ENCODE measurements at regions not wholly inside any gene's neighbourhood (a gene's known extent, or its start where the extent isn't known, plus 50 kb on each side); places are given as distances from the start of the nearest gene placed in this dataset.
"Not testable (repeated sequence)": the region's sequence is repeated elsewhere in the genome, so short reads cannot be mapped to it uniquely, and the experiment has no call there.

DNA sequence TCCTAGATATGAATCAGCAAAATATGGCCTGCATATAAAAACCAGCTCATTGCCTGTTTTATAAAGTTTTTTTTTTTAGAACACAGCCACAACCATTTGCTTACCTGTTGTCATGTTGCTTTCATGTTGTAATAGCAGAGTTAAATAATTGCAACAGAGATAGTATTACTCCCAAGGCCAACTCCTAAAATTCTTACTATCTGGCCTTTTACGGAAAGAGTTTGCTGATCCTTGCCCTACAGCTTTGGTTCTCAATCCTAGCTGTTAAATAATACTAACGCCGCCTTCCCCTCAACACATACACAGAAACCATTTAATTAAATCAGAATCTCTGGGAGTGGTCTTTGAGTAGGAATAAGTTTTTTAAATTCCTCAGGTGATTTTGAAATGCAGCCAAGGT is 231.3 kb upstream of the TET2 start:
- H3K4me3 Mint-ChIP-seq, result no peak overlapping the region
- H3K27me3 Mint-ChIP-seq, result peaks cover 0 to 5% of the 10 kb centered on the region in 2 donors
- ChIA-PET CTCF (interaction anchor here in 1 of 2 donors (0.6 kb wide), 1 partner anchor 758 kb away, joined by 3 read pairs; no protein-coding TSS in a partner anchor), POLR2A (no interaction called here)
- no peaks in the 10 kb centered on the region for H3K27me3 ChIP-seq (replicated peaks in 1 of 2; ENCODE audit: control insufficient read depth in 2 of 2, extremely low read depth in 1 of 2, insufficient read depth in 2 of 2, low read length in 1 of 2)
- no peak overlapping the region for H3K27ac ChIP-seq (ENCODE audit: low read length)
- H3K9me3 ChIP-seq, result no peaks in the 10 kb centered on the region
- H3K4me1 Mint-ChIP-seq, result peaks cover 7 to 10% (median 9%) of the 10 kb centered on the region in 3 donors
- no peak overlapping the region for H3K4me3 ChIP-seq (ENCODE audit: control insufficient read depth in 1 of 2, extremely low read depth in 1 of 2, low read length in 1 of 2)
- no peaks in the 10 kb centered on the region for H3K36me3 Mint-ChIP-seq
- H3K36me3 ChIP-seq (ENCODE audit: control insufficient read depth in 2 of 2, extremely low read depth in 1 of 2, insufficient read depth in 1 of 2, low read length in 1 of 2), result no peaks in the 10 kb centered on the region
- ATAC-seq (replicated peaks in 1 of 4) (no peak), DNase-seq (no peak)
- no peaks in the 10 kb centered on the region for H3K4me1 ChIP-seq (ENCODE audit: control insufficient read depth in 1 of 2, extremely low read depth in 1 of 2, insufficient read depth in 2 of 2, low read length in 2 of 2)
- H3K27ac Mint-ChIP-seq, result no peak overlapping the region
- no CpG with 5 or more reads among the region's 3 CpGs for WGBS (ENCODE audit: insufficient coverage)
- H3K9me3 Mint-ChIP-seq, result peaks cover 0 to 3% (median 0%) of the 10 kb centered on the region in 3 donors

- Mint-ChIP-seq H3K4me3 (no peak overlapping the region), H3K4me1 (peaks cover 8 to 12% (median 11%) of the 10 kb centered on the region in 3 donors), H3K36me3 (no peaks in the 10 kb centered on the region), H3K27ac (no peak overlapping the region), H3K9me3 (peaks cover 0 to 3% (median 0%) of the 10 kb centered on the region in 3 donors), H3K27me3 (peaks cover 0 to 5% of the 10 kb centered on the region in 2 donors)
- POLR2A ChIA-PET, result no interaction called here
- 75% methylated on average over 1 of the region's 3 CpGs for WGBS (ENCODE audit: insufficient coverage)
- Histone ChIP-seq H3K27me3 (replicated peaks in 1 of 2; ENCODE audit: control insufficient read depth in 2 of 2, extremely low read depth in 1 of 2, insufficient read depth in 2 of 2, low read length in 1 of 2) (no peaks in the 10 kb centered on the region), H3K4me3 (ENCODE audit: control insufficient read depth in 1 of 2, extremely low read depth in 1 of 2, low read length in 1 of 2) (no peak overlapping the region), H3K4me1 (ENCODE audit: control insufficient read depth in 1 of 2, extremely low read depth in 1 of 2, insufficient read depth in 2 of 2, low read length in 2 of 2) (no peaks in the 10 kb centered on the region), H3K9me3 (no peaks in the 10 kb centered on the region), H3K27ac (ENCODE audit: low read length) (no peak overlapping the region), H3K36me3 (ENCODE audit: control insufficient read depth in 2 of 2, extremely low read depth in 1 of 2, insufficient read depth in 1 of 2, low read length in 1 of 2) (no peaks in the 10 kb centered on the region)
- ATAC-seq (replicated peaks in 1 of 4) (no peak), DNase-seq (no peak)
- CTCF ChIA-PET, result interaction anchor here in 1 of 2 donors (0.6 kb wide), 1 partner anchor 758 kb away, joined by 3 read pairs; no protein-coding TSS in a partner anchor
Observed at GRCh38 chr4:104915864-104916263, 230.8 kb upstream of the TET2 start.

- Mint-ChIP-seq H3K27me3 (no peaks in the 10 kb centered on the region), H3K36me3 (no peaks in the 10 kb centered on the region), H3K4me1 (peaks cover 8 to 12% (median 11%) of the 10 kb centered on the region in 3 donors), H3K9me3 (no peaks in the 10 kb centered on the region), H3K27ac (no peak overlapping the region), H3K4me3 (no peak overlapping the region)
- Histone ChIP-seq H3K27ac (ENCODE audit: low read length) (no peak overlapping the region), H3K36me3 (ENCODE audit: control insufficient read depth in 2 of 2, extremely low read depth in 1 of 2, insufficient read depth in 1 of 2, low read length in 1 of 2) (no peaks in the 10 kb centered on the region), H3K4me1 (ENCODE audit: control insufficient read depth in 1 of 2, extremely low read depth in 1 of 2, insufficient read depth in 2 of 2, low read length in 2 of 2) (no peaks in the 10 kb centered on the region), H3K4me3 (ENCODE audit: control insufficient read depth in 1 of 2, extremely low read depth in 1 of 2, low read length in 1 of 2) (no peak overlapping the region), H3K27me3 (replicated peaks in 1 of 2; ENCODE audit: control insufficient read depth in 2 of 2, extremely low read depth in 1 of 2, insufficient read depth in 2 of 2, low read length in 1 of 2) (no peaks in the 10 kb centered on the region), H3K9me3 (no peaks in the 10 kb centered on the region)
- CTCF ChIA-PET, result interaction anchor here in 1 of 2 donors (0.6 to 0.7 kb wide), 2 partner anchors 26 to 363 kb away, joined by 3 read pairs; no protein-coding TSS in a partner anchor
- DNase-seq, result no peak
- no peak for ATAC-seq (replicated peaks in 1 of 4)
- POLR2A ChIA-PET, result interaction anchor here in 1 of 2 donors (0.7 kb wide), 1 partner anchor 123 kb away, joined by 4 read pairs; no protein-coding TSS in a partner anchor
Observed at GRCh38 chr4:104919406-104919805, 227.3 kb upstream of the TET2 start.

- WGBS (ENCODE audit: insufficient coverage), result 93% methylated on average over 6 of the region's 7 CpGs
- H3K27me3 Mint-ChIP-seq, result peaks cover 0 to 1% of the 10 kb centered on the region in 2 donors
- H3K27me3 ChIP-seq (replicated peaks in 1 of 2; ENCODE audit: control insufficient read depth in 2 of 2, extremely low read depth in 1 of 2, insufficient read depth in 2 of 2, low read length in 1 of 2), result peaks cover 0 to 2% of the 10 kb centered on the region in 2 experiments
- no peaks in the 10 kb centered on the region for H3K36me3 ChIP-seq (ENCODE audit: control insufficient read depth in 2 of 2, extremely low read depth in 1 of 2, insufficient read depth in 1 of 2, low read length in 1 of 2)
- H3K9me3 ChIP-seq, result no peaks in the 10 kb centered on the region
- peaks cover 3 to 16% (median 3%) of the 10 kb centered on the region in 3 donors for H3K9me3 Mint-ChIP-seq
- DNase-seq, result peak in 1 of 35 experiments; percentile 2
- peaks cover 26 to 40% (median 39%) of the 10 kb centered on the region in 3 donors for H3K4me1 Mint-ChIP-seq
- peak overlapping the region in 1 of 3 donors; percentile 79 for H3K4me3 Mint-ChIP-seq
- peaks cover 3% of the 10 kb centered on the region for H3K36me3 Mint-ChIP-seq
- H3K27ac Mint-ChIP-seq, result peak overlapping the region; percentile 79 to 84
- H3K4me1 ChIP-seq (ENCODE audit: control insufficient read depth in 1 of 2, extremely low read depth in 1 of 2, insufficient read depth in 2 of 2, low read length in 2 of 2), result peaks cover 5 to 15% of the 10 kb centered on the region in 2 experiments
- peak in 3 of 4 experiments; percentile 7 to 17 (median 15) for ATAC-seq (replicated peaks in 1 of 4)
- H3K27ac ChIP-seq (ENCODE audit: low read length), result peak overlapping the region; percentile 51
- no peak overlapping the region for H3K4me3 ChIP-seq (ENCODE audit: control insufficient read depth in 1 of 2, extremely low read depth in 1 of 2, low read length in 1 of 2)
- ChIA-PET POLR2A (no interaction called here), CTCF (interaction anchor here in 1 of 2 donors (1.3 kb wide), 1 partner anchor 543 kb away, joined by 3 read pairs; the partner anchor contains the start of gene PPA2)
Observed at GRCh38 chr4:104930298-104930697, 216.4 kb upstream of the TET2 start.

GRCh38 chr4:104930745-104931736 is 215.6 kb upstream of the TET2 start:
- H3K27ac Mint-ChIP-seq, result peak overlapping the region; percentile 79 to 84
- H3K36me3 Mint-ChIP-seq; H3K27me3 Mint-ChIP-seq; H3K27me3 ChIP-seq (replicated peaks in 1 of 2; ENCODE audit: control insufficient read depth in 2 of 2, extremely low read depth in 1 of 2, insufficient read depth in 2 of 2, low read length in 1 of 2); H3K9me3 ChIP-seq; H3K36me3 ChIP-seq (ENCODE audit: control insufficient read depth in 2 of 2, extremely low read depth in 1 of 2, insufficient read depth in 1 of 2, low read length in 1 of 2); POLR2A ChIA-PET: not testable (repeated sequence)
- DNase-seq (peak; percentile 15 to 66 (median 41)), ATAC-seq (replicated peaks in 1 of 4) (peak; percentile 73 to 89 (median 81))
- Histone ChIP-seq H3K27ac (ENCODE audit: low read length) (peak overlapping the region; percentile 51), H3K4me3 (ENCODE audit: control insufficient read depth in 1 of 2, extremely low read depth in 1 of 2, low read length in 1 of 2) (peak overlapping the region in 1 of 2 donors; percentile 19), H3K4me1 (ENCODE audit: control insufficient read depth in 1 of 2, extremely low read depth in 1 of 2, insufficient read depth in 2 of 2, low read length in 2 of 2) (peaks cover 5 to 15% of the 10 kb centered on the region in 2 experiments)
- 13% methylated on average over 1 of the region's 5 CpGs for WGBS (ENCODE audit: insufficient coverage)
- peak overlapping the region in 2 of 3 donors; percentile 39 to 79 for H3K4me3 Mint-ChIP-seq
- CTCF ChIA-PET, result interaction anchor here in 1 of 2 donors (1.3 kb wide), 1 partner anchor 543 kb away, joined by 3 read pairs; the partner anchor contains the start of gene PPA2
- H3K9me3 Mint-ChIP-seq, result peaks cover 3 to 16% (median 3%) of the 10 kb centered on the region in 3 donors
- H3K4me1 Mint-ChIP-seq, result peaks cover 26 to 40% (median 39%) of the 10 kb centered on the region in 3 donors

DNA sequence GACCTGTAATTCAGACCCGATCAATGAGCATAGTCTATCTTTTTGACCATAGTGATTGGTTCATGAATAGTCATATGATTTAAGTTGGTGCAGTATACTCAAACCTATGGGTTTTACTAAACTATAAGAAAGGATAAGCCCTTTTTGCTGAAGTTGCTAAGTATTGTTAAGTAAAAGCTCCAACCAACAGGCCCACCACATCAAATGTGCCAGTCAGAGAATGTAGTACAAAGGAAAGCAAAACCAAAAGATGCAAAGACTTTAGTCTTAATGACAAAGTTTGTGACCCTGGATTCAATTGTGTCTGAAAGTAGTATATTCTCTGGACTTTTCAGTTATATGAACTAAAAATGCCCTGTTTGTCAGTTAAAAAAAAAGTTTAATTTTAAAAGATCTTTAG is 208.1 kb upstream of the TET2 start:
- no CpG with 5 or more reads among the region's 1 CpG for WGBS (ENCODE audit: insufficient coverage)

More for the DNA sequence above, 208.1 kb upstream of the TET2 start:
- H3K27ac ChIP-seq (ENCODE audit: low read length), result no peak overlapping the region
- Mint-ChIP-seq H3K9me3 (peaks cover 0 to 8% (median 3%) of the 10 kb centered on the region in 3 donors), H3K27ac (peak overlapping the region; percentile 26 to 64), H3K27me3 (no peaks in the 10 kb centered on the region), H3K4me1 (peaks cover 14 to 26% (median 15%) of the 10 kb centered on the region in 3 donors), H3K36me3 (no peaks in the 10 kb centered on the region), H3K4me3 (no peak overlapping the region)
- no peaks in the 10 kb centered on the region for H3K27me3 ChIP-seq (replicated peaks in 1 of 2; ENCODE audit: control insufficient read depth in 2 of 2, extremely low read depth in 1 of 2, insufficient read depth in 2 of 2, low read length in 1 of 2)
- no peaks in the 10 kb centered on the region for H3K9me3 ChIP-seq
- peaks cover 2 to 14% of the 10 kb centered on the region in 2 experiments for H3K4me1 ChIP-seq (ENCODE audit: control insufficient read depth in 1 of 2, extremely low read depth in 1 of 2, insufficient read depth in 2 of 2, low read length in 2 of 2)
- DNase-seq (peak in 22 of 35 experiments; percentile 3 to 53 (median 27)), ATAC-seq (replicated peaks in 1 of 4) (peak; percentile 66 to 77 (median 72))
- CTCF ChIA-PET, result no interaction called here
- no peak overlapping the region for H3K4me3 ChIP-seq (ENCODE audit: control insufficient read depth in 1 of 2, extremely low read depth in 1 of 2, low read length in 1 of 2)
- H3K36me3 ChIP-seq (ENCODE audit: control insufficient read depth in 2 of 2, extremely low read depth in 1 of 2, insufficient read depth in 1 of 2, low read length in 1 of 2), result no peaks in the 10 kb centered on the region
- POLR2A ChIA-PET, result no interaction called here
